ENCODE measurements at regions not wholly inside any gene's neighbourhood (a gene's known extent, or its start where the extent isn't known, plus 50 kb on each side); places are given as distances from the start of the nearest gene placed in this dataset.

- H2AFZ ChIP-seq: no peak overlapping the region
- H3K9ac ChIP-seq: no peak overlapping the region
- H3K9me3 ChIP-seq (ENCODE audit: control insufficient read depth, low read length): no peaks in the 10 kb centered on the region
- no peaks in the 10 kb centered on the region for H3K4me1 ChIP-seq
- H3K36me3 ChIP-seq (ENCODE audit: control insufficient read depth, insufficient read depth, low read length): no peaks in the 10 kb centered on the region
- no peak for TF ChIP-seq CTCF (IDR thresholded peaks at IDR 0.05)
- H3K27ac ChIP-seq: no peak overlapping the region
- H3K4me3 ChIP-seq (ENCODE audit: low read depth, low read length): no peak overlapping the region
- no peaks in the 10 kb centered on the region for H3K79me2 ChIP-seq
- H3K27me3 ChIP-seq (ENCODE audit: control insufficient read depth, insufficient read depth, low read length): no peaks in the 10 kb centered on the region
- no peak overlapping the region for H3K4me2 ChIP-seq (ENCODE audit: low read length)
These were observed 72.6 kb upstream of the DUSP22 start for GRCh38 chr6:219641-220198.

- Histone ChIP-seq H3K4me1 (no peaks in the 10 kb centered on the region), H3K9ac (no peak overlapping the region), H3K79me2 (no peaks in the 10 kb centered on the region), H3K36me3 (ENCODE audit: control insufficient read depth, insufficient read depth, low read length) (no peaks in the 10 kb centered on the region), H3K4me3 (ENCODE audit: low read depth, low read length) (no peak overlapping the region), H3K27ac (no peak overlapping the region), H2AFZ (no peak overlapping the region), H3K4me2 (ENCODE audit: low read length) (no peak overlapping the region), H3K9me3 (ENCODE audit: control insufficient read depth, low read length) (no peaks in the 10 kb centered on the region), H3K27me3 (ENCODE audit: control insufficient read depth, insufficient read depth, low read length) (no peaks in the 10 kb centered on the region)
- TF ChIP-seq CTCF (IDR thresholded peaks at IDR 0.05): no peak
These were observed 72.0 kb upstream of the DUSP22 start for GRCh38 chr6:220312-220711.

GRCh38 chr6:220721-221475 lies 71.4 kb upstream of the DUSP22 start:
- Histone ChIP-seq H3K27ac (no peak overlapping the region), H3K79me2 (no peaks in the 10 kb centered on the region), H3K9ac (no peak overlapping the region), H3K9me3 (ENCODE audit: control insufficient read depth, low read length) (no peaks in the 10 kb centered on the region), H3K27me3 (ENCODE audit: control insufficient read depth, insufficient read depth, low read length) (no peaks in the 10 kb centered on the region), H2AFZ (no peak overlapping the region), H3K4me3 (ENCODE audit: low read depth, low read length) (no peak overlapping the region), H3K4me2 (ENCODE audit: low read length) (no peak overlapping the region), H3K4me1 (no peaks in the 10 kb centered on the region), H3K36me3 (ENCODE audit: control insufficient read depth, insufficient read depth, low read length) (no peaks in the 10 kb centered on the region)
- TF ChIP-seq CTCF (IDR thresholded peaks at IDR 0.05): no peak

- H3K27ac ChIP-seq: no peak overlapping the region
These were observed 70.5 kb upstream of the DUSP22 start for GRCh38 chr6:221531-222349.

More at GRCh38 chr6:221531-222349, 70.5 kb upstream of the DUSP22 start:
- Histone ChIP-seq H3K4me3 (ENCODE audit: low read depth, low read length) (no peak overlapping the region), H3K4me1 (no peaks in the 10 kb centered on the region), H3K9ac (no peak overlapping the region), H3K9me3 (ENCODE audit: control insufficient read depth, low read length) (no peaks in the 10 kb centered on the region), H3K36me3 (ENCODE audit: control insufficient read depth, insufficient read depth, low read length) (no peaks in the 10 kb centered on the region), H3K4me2 (ENCODE audit: low read length) (no peak overlapping the region), H2AFZ (no peak overlapping the region), H3K79me2 (no peaks in the 10 kb centered on the region), H3K27me3 (ENCODE audit: control insufficient read depth, insufficient read depth, low read length) (no peaks in the 10 kb centered on the region)
- no peak for TF ChIP-seq CTCF (IDR thresholded peaks at IDR 0.05)

Measured in parathyroid adenoma (tissue), 2 donors.